ENCODE measurements at regions not wholly inside any gene's neighbourhood (a gene's known extent, or its start where the extent isn't known, plus 50 kb on each side); places are given as distances from the start of the nearest gene placed in this dataset.

DNA sequence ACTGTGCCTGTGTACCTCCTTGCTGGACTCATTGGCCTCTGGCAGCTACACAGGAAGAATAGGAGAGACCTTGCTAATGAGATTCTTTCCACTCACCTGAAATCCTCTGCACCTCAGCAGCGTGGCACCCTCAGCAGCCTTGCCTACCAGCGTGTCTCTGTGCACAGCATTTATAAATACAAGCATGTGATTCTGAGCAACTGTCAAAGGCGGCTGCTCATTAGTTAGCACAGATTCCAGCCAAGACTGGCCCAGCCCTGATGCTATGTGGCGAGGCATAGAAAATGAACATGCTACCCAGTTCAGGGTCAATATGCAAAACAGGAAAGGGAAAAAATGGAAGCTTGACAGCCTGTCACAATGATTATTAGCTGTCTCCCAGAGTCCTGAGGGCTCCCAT lies 298.0 kb downstream of the C4orf33 start:
- no peak for FAIRE-seq
- no peak for DNase-seq (ENCODE audit: insufficient read length, low spot score)

DNA sequence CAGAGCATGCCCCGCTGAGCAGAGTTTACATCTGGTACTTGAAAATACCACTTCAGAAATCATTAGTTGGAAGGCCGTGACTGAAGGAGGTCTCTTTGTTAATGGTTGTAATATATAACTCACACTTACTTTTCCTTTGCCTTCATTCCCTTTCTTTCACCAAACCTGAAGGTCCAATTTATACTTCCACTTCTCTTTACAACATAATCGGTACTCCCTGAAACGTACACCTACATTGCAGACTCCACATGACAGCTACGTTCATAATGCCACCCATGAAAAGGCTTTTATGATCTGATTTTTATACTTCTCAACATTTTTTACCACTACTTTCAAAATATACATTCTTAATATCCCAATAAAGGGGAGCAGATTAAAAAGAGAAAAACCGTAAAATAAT lies 298.7 kb downstream of the C4orf33 start:
- no peak for FAIRE-seq
- DNase-seq (ENCODE audit: insufficient read length, low spot score): no peak

DNA sequence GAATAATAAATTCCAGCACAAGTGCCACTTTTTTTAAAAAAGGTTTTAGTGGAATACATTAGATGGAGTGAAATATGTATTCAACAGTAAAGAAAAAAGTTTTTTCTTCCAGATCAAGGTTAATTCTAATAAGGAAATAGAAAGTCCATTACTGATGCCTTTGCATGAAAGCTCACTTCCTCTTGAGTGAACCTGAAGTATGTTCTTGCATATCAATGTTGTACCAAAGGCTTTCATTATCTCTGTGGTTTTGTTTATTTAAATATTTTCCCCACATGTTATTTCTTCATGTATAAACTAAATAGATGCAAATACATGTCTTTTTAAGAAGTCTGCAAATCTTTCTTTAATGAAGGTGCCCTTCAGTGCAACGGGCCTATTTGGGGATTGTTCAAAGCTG lies 307.9 kb downstream of the C4orf33 start:
- DNase-seq (ENCODE audit: insufficient read length, low spot score): no peak
- no peak for FAIRE-seq

DNA sequence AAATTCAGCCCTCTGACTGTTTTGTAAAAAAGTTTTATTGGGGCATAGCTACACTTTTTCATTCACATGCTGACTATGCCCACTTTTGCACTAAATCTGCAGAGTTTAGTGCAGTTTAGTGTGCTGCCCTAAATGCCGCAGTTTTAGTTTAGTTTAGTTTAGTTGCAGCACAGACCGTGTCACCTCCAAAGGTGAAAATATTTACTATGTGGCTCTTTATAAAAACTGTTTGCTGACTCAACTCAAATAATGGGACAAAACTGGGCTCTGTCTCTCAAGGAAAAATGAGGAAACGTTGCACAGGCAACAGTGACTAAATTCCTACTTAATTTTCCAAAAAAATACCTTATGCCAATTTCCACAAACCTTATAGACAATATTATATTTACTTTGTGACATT lies 314.2 kb downstream of the C4orf33 start:
- no peak for DNase-seq (ENCODE audit: insufficient read length, low spot score)

DNA sequence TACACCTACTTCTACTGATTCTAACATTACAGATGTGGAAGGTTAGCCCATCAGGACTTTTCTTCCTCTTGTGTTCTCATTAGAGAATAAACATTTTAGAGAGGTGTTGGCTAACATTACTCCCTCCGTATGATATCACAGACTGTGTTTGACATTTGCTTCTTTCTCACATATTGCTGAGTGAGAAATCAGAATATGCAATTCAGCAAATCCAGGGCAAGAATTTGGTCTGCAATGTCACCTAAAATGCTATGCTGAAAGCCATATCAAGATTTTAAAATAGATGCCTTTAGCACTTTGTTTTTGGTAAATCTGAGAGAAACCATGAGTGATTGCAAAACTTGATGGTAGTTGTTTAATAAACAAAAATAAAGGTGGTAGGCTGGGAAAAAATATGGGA lies 319.1 kb downstream of the C4orf33 start:
- no peak for FAIRE-seq

More for the DNA sequence above, 314.2 kb downstream of the C4orf33 start:
- no peak for FAIRE-seq

DNA sequence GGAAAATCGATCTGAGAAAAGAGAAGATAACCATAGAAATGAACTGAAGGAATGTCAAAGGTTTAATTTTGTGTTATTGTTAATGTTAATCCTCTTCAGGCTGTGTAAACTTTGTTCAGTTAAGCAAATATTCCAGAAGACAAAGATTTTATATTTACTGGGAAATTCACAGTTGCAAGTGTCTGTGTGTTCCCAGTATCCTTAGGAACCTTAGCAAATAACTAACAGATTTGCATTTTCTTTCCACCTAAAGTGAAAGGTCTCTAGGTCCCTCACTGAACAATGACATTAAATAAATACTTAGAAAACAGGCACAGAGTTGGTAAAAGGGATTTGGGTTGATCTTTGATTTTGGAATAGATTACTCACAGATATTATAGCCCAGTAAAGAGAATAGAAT lies 324.7 kb downstream of the C4orf33 start:
- DNase-seq (ENCODE audit: insufficient read length, low spot score) (no peak), FAIRE-seq (no peak)

More for the DNA sequence above, 319.1 kb downstream of the C4orf33 start:
- no peak for DNase-seq (ENCODE audit: insufficient read length, low spot score)

DNA sequence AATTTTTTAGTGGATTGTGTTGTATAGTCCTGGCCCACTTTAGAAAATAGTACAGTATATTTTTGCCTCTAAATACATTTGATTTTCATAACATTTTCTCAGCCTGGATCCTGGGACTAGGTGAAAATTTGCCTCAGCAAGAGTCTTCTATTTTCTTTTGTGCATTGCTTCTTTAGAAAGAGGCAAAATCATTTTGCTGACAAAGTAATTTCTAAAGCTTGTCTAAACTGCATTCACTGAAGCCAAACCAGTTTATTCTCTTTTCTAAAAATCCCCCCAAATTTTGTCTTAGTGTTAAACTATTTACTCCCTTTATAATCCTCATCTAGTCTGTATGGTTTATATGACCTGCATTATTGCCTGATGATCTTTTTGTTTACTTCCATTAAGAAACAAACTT lies 326.3 kb downstream of the C4orf33 start:
- DNase-seq (ENCODE audit: insufficient read length, low spot score): no peak
- FAIRE-seq: no peak

DNA sequence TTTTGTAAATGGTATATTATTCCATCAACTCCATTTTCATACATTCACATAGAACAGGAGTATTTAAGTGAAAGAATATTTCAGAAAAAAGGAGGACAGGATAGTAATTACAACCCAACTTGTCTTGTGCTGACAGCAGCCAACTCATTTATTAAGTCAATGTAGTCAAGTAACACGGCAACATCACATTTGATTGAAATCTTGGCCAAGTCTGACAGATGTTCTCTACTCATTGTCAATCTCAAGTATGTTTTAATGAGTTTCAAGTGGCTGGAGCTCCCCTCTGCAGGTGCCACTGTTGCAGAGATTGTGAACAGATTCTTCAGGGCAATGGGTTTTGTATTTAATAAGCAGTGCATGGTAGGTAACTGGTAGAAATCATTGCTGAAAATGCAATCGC lies 332.5 kb downstream of the C4orf33 start:
- no peak for DNase-seq (ENCODE audit: insufficient read length, low spot score)
- FAIRE-seq: no peak

DNA sequence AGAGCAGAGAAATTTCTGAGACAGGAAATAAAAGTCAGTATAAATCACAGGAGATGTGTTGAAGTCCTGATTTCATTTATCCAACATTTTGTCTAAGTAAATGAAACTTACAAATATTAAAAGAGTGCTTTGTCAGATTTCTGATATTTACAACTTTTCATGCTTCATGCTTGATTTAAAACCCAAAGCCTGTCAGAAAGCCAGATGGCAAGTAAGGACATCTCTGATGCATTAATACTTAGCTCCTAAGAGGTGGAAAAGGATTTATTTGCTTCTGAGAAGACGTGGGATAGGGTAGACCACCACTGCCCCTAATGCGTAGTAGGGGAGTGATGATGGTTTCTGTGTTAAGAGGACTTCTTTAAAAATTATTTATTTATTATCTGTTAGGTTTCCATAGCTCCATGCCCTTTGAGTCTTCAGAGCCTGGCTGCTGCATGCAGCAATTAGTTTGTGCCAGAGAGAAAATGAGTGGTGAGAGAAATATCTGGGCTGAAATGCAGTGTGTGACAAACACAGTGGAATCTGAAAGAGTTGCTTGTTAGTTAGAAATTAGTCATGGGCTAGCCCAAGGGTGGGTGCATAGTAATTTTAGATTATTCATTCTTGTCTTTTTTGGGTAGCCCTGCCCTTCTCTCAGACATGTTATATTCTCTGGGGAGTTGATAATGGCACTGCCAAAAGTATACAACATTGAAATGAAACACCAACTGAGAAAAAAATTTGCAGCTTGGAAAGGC lies 333.8 kb downstream of the C4orf33 start:
- DNase-seq (ENCODE audit: insufficient read length, low spot score) (no peak), FAIRE-seq (no peak)

DNA sequence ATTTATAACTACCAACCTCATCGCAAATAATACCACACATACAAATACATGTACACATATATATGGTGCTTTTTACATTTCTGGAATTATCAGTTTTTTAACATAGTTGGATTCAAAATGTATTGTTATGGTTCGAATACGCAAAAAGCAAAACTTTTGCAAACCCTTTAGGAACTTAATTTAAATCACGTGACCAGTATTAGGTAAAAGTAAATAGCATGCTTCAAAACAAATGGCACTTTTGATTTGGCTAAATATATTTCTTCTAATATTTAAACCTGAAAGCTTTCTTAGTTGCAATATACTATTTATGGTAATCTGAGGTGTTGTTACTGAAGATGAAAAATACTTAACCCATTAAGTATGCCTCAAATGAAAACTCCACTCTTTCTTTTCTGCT lies 341.4 kb downstream of the C4orf33 start:
- FAIRE-seq (no peak), DNase-seq (ENCODE audit: insufficient read length, low spot score) (no peak)

DNA sequence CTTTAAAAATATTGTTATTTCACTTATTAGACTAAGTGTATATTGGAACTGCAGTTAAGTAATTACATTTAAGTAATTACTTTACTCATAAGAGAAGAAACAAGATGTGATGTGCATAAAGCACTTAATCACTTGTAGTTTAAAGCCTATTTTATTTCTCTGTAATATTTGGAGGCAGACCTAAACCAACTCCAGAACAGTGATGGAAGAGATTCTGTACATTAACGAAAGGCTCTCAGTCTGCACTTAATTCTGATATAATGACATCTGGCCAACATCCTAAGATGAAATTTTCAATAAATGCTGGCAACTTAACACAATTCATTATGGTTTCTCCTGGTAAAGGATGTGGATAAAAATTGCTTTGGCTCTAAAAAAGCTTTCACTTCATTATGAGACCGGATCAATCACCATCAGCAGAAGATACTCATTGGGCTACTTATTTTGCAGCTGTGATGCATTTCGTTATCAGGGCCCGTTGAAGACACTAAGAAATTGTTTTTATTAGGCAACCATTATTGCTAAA lies 342.6 kb downstream of the C4orf33 start:
- DNase-seq (ENCODE audit: insufficient read length, low spot score): no peak
- FAIRE-seq: no peak

DNA sequence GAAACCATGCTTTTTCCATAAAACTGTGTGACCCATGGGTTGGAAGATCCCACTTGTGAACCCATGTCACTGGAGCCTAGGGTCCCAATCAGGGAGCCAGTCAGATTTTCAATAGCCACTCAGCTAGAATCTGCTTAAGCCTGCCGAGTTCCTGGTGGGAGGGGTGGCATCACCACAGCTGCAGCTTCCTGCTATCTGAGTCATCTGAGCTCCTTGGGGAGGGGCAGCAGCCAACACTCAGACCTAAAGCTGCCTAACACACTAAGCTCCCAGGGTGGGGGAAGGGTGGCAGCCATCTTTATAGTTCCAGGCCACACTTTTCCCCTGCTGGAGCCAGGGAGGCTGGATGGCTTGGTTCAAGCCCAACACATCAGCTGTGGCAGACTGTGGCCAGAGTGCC lies 350.1 kb downstream of the C4orf33 start:
- FAIRE-seq: no peak
- DNase-seq (ENCODE audit: insufficient read length, low spot score): no peak

DNA sequence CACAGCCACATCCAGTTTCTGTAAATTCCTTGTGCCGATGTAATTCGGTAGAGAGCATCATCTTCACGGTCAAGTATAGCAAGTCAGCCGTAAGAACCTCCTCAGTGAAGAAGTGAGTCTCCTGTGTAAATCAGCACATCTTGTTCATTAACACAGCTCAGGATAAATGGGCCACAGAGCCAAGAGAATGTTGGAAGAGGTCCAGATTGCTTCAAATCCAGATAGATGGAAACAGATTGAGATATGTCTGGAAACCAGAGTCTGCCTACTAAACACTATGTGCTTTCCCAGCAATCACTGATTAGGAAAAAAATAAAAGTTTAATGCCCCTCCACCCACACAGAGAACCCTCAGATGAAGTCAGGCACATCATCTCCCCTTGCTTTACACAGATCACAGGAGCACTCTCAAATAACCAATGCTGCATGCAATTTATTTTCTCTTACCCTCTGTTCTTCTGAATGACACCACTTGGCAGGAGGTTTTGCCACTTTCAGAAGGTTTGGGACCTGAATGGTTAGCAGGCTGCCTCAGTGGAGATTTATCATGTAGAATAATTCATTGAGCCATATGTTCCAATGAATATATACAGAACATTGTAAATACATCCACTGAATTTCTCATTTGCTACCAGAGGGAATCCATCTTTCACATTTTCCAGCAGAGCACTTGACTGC lies 357.7 kb downstream of the C4orf33 start:
- DNase-seq (ENCODE audit: insufficient read length, low spot score) (no peak), FAIRE-seq (no peak)

DNA sequence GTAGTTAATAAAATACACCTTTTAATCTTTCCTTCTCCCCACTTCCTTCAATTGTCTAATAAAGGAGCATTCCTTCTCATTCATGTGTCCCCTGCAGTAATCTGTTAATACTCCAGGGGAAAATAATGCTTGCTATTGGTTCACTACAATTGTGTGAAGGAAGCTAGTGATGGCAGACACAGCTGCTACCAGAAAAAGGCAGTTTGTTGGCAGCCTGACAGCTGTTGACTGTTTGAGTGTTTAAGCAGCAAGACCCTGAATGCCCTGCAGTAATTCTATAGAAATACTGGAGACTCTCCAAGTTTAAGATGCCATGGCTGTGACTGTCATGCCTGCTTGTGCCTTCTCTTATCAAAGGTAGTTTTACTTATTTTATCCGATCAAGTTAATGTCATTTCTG lies 359.5 kb downstream of the C4orf33 start:
- DNase-seq (ENCODE audit: insufficient read length, low spot score): no peak
- FAIRE-seq: no peak

DNA sequence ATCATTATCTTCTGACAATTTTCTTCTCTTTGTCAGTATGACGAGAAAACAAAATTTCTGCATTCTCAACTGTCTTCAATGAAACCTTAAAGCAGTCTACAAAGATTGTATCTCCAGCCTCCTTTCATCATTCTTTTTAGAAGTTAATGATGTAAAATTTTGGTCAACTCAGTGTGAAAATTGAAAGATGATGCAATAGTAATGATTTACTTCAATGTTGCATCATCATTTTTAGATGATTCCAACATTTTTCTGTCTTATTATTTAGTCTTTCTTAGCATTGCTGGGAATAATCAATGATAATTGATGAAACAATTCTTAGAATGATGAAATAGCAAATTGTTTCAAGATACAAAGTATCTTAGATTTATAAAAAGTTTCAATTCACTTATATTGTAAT lies 372.7 kb downstream of the C4orf33 start:
- DNase-seq (ENCODE audit: insufficient read length, low spot score) (no peak), FAIRE-seq (no peak)

DNA sequence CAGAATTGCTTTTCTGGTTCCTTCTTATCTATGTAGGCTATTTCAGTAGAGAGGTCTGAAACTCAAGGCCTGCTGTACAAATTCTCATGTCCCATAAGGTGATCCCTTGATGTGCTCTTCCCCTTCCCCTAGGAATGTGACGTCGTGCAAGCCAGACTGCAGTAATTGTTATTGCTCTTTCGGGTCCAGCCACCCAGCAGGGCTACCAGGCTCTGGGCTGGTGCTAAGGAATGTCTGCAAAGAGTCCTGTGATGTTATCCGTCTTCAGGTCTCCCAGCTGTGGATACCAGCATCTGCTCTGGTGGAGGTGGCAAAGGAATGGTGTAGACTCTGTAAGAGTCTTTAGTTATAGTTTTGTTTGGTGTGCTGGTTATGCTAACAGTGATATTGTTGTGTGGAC lies 378.7 kb downstream of the C4orf33 start:
- FAIRE-seq: no peak

DNA sequence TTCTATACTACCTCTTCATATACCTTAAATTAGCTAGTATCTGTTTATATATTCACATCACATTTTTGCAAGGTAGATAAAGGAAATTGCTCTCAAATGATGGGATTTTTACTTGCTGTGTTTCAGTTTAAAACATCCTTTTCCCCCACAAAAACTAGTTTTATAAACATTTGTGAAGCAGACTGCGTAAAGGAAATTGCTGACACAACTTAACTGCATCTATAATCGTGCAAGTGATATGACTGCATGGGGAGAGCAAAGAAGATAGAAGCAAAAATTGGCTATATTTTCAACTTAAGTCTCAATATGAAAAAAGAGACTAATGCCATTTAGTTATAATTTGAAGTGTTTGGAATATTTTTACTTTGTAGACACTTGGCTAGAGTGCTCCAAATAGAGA lies 385.2 kb downstream of the C4orf33 start:
- DNase-seq (ENCODE audit: insufficient read length, low spot score): no peak
- FAIRE-seq: no peak

More for the DNA sequence above, 378.7 kb downstream of the C4orf33 start:
- DNase-seq (ENCODE audit: insufficient read length, low spot score): no peak

DNA sequence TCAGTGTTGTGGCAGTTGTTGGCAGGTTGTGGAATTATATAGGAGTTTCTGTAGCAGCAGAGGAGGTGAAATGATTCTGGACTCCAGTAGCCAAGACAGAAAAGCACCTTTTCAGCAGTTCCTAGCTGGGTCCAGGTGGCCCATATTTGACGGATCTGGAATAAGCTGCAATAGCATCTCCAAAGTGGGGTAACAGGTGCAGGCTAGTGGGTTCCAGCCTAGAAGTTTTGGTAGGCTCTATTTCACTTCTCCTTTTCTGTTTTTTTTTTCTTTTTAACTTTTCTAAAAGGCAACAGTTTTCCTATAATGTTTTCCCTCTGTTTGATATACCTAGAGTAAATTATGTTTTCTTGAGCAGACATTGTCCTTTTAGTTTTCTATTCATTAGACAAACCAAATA lies 392.5 kb downstream of the C4orf33 start:
- FAIRE-seq: no peak
- DNase-seq (ENCODE audit: insufficient read length, low spot score): no peak

DNA sequence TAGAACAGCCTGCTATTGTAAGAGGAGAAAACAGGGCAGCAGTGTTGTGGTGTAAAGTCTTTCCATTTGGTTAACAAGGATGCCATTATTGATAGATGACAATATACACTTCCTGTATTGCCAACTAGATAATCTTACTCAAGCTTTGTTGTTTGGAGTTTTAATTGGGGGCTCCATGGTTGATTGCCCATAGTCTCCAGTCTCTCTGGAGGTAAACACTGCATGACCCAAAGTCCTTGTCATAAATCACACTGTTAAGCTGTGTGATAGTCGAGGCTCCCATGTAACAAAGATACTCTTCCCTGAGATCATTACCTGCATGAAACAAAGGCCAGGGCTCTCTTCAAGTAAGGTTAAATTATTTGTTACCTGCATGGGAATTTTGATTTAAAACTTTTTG lies 394.6 kb downstream of the C4orf33 start:
- DNase-seq (ENCODE audit: insufficient read length, low spot score) (no peak), FAIRE-seq (no peak)

DNA sequence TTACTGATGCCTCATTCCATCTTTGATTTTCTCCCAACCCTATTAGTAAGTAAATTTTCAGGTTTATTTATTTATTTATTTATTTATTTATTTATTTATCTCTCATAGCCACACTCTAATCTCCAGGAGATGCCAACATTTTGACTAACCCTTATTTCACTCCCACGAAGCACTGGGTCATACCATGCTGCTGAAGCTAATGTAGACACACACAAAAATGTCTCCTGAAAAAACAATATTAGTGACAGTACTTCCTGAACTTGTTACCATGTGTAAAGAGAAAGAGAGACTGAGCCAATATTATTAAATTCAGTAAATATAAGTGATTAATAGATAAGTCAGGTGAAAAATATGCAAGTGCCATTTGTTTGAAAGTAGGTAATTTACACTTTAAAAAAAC lies 402.7 kb downstream of the C4orf33 start:
- FAIRE-seq (no peak), DNase-seq (ENCODE audit: insufficient read length, low spot score) (no peak)

DNA sequence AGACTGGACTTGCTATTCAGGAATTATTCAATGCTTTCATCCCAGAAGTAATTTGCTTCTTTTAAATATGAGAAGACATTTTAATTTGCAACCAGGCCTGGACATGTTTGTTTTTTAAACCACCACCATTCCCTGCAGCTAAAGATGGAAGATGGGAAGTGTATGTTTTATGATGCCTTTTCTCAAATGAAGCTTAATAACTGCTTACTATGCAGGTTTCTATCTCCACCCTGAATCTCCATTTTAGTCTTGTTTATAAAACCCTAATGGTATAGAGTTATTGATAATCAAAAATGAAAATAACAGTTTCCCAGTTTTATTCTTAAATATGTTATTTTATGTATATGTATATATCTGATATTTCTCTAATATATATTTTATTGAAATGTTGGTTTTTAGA lies 418.9 kb downstream of the C4orf33 start:
- FAIRE-seq: no peak

DNA sequence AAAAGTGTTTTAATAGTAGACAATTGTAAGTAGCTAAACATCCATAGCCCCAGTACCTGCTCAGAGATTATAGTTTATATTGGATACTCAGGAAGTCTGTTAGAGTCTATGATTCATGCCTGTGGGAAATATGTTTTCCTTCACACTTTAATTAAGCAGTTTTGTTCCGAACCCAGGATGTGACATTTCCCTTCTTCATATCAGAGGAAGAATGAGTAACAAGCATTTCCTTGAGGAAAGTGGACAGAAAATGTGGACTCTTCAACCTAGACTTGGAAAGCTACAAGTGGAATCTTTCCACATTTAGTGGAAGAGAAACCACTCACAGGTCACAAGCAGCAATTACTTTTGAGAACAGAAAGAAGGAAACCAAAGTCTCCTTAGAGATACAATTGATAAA lies 419.4 kb downstream of the C4orf33 start:
- FAIRE-seq: no peak
- DNase-seq (ENCODE audit: insufficient read length, low spot score): no peak

More for the DNA sequence above, 418.9 kb downstream of the C4orf33 start:
- no peak for DNase-seq (ENCODE audit: insufficient read length, low spot score)
